Neural cell (in vitro differentiated cells): ENCODE measurements at regions not wholly inside any gene's neighbourhood (a gene's known extent, or its start where the extent isn't known, plus 50 kb on each side); places are given as distances from the start of the nearest gene placed in this dataset.

ENCODE experiments used
- H2AFZ ChIP-seq: fragments of 200-600, 300-800 bp; sonication (generic), shearing (Covaris generic); 2 replicates; pipeline ENCODE4 v1.6.0; 2014; ENCODE audit warnings: low read depth, mild to moderate bottlenecking, antibody characterized with exemption, low read length, moderate library complexity
- H3F3A ChIP-seq: fragments of 200-600 bp; shearing (Covaris generic); 2 replicates; pipeline ENCODE4 v1.6.1; 2016; ENCODE audit warnings: mild to moderate bottlenecking, moderate library complexity, mixed read lengths, antibody characterized with exemption, low read length; ENCODE audit not compliant: insufficient read depth, poor library complexity, severe bottlenecking
- H3K27ac ChIP-seq: fragments of 200-600, 300-800 bp; sonication (generic), shearing (Covaris generic); 2 replicates; pipeline ENCODE4 v1.5.1; 2014; ENCODE audit warnings: mild to moderate bottlenecking, low read length, moderate library complexity
- H3K27me3 ChIP-seq: fragments of 300-800, 200-600 bp; sonication (generic), shearing (Covaris generic); 2 replicates; pipeline ENCODE4 v1.6.0; 2014; ENCODE audit warnings: mild to moderate bottlenecking, low read depth, low read length, moderate library complexity; ENCODE audit not compliant: insufficient read depth
- H3K36me3 ChIP-seq: fragments of 300-800, 200-600 bp; sonication (generic), shearing (Covaris generic); 2 replicates; pipeline ENCODE4 v1.5.1; 2014; ENCODE audit warnings: mild to moderate bottlenecking, antibody characterized with exemption, low read length, moderate library complexity; ENCODE audit not compliant: insufficient read depth
- H3K4me2 ChIP-seq: fragments of 300-800, 200-600 bp; sonication (generic), shearing (Covaris generic); 2 replicates; pipeline ENCODE4 v1.6.0; 2014; ENCODE audit warnings: mild to moderate bottlenecking, low read length
- H3K4me3 ChIP-seq: fragments of 300-800, 200-600 bp; sonication (generic), shearing (Covaris generic); 2 replicates; pipeline ENCODE4 v1.5.1; 2014; ENCODE audit warnings: mild to moderate bottlenecking, low read length, moderate library complexity
- H3K79me2 ChIP-seq: fragments of 200-600 bp; shearing (Covaris generic); replicated peaks from 2 replicates; pipeline ENCODE4 v1.6.0; 2014; ENCODE audit warnings: mild to moderate bottlenecking, low read length, moderate library complexity; ENCODE audit not compliant: insufficient read depth
- H3K9ac ChIP-seq: fragments of 300-800, 200-600 bp; sonication (generic), shearing (Covaris generic); 2 replicates; pipeline ENCODE4 v1.6.1; 2016; ENCODE audit warnings: mild to moderate bottlenecking, low read length, mixed read lengths
- H3K9me2 ChIP-seq: fragments of 200-600 bp; shearing (Covaris generic); 2 replicates; pipeline ENCODE4 v1.6.1; 2016; ENCODE audit warnings: mild to moderate bottlenecking, low read length, mixed read lengths; ENCODE audit not compliant: insufficient read depth
- H3K9me3 ChIP-seq: fragments of 200-600, 300-800 bp; sonication (generic), shearing (Covaris generic); 2 replicates; pipeline ENCODE4 v1.6.1; 2016; ENCODE audit warnings: mild to moderate bottlenecking, mixed run types, low read length, moderate library complexity, mixed read lengths
- H4K20me1 ChIP-seq: fragments of 200-600 bp; shearing (Covaris generic); 2 replicates; pipeline ENCODE4 v1.6.1; 2016; ENCODE audit warnings: mild to moderate bottlenecking, mixed run types; ENCODE audit not compliant: insufficient read depth
- CTCF ChIP-seq: fragments of 450-650 bp; IDR thresholded peaks from 2 replicates; pipeline ENCODE4 v1.5.1; 2014; ENCODE audit warnings: antibody characterized with exemption, mild to moderate bottlenecking, moderate library complexity; ENCODE audit not compliant: poor library complexity, severe bottlenecking
- EP300 ChIP-seq: fragments of 450-650 bp; conservative IDR thresholded peaks from 2 replicates; pipeline ENCODE4 v1.6.1; 2014; ENCODE audit warnings: antibody characterized with exemption, mild to moderate bottlenecking, moderate library complexity; ENCODE audit not compliant: poor library complexity, severe bottlenecking
- EZH2 ChIP-seq: fragments of 200-600, 300-800 bp; shearing (Covaris generic), sonication (generic); IDR thresholded peaks from 2 replicates; pipeline ENCODE4 v1.6.1; 2014; ENCODE audit warnings: antibody characterized with exemption, low read length, borderline replicate concordance, mild to moderate bottlenecking; ENCODE audit not compliant: insufficient read depth, poor library complexity, severe bottlenecking
- MXI1 ChIP-seq: fragments of 450-650 bp; conservative IDR thresholded peaks from 2 replicates; pipeline ENCODE4 v1.6.1; 2014; ENCODE audit warnings: antibody characterized with exemption, mild to moderate bottlenecking; ENCODE audit not compliant: poor library complexity, severe bottlenecking
- POLR2AphosphoS5 ChIP-seq: IDR thresholded peaks from 2 replicates; pipeline ENCODE4 v1.6.1; 2012
- RAD21 ChIP-seq: fragments of 450-650 bp; conservative IDR thresholded peaks from 2 replicates; pipeline ENCODE4 v1.6.1; 2014; ENCODE audit warnings: antibody characterized with exemption, mild to moderate bottlenecking, moderate library complexity
- REST ChIP-seq: IDR thresholded peaks from 2 replicates; pipeline ENCODE4 v1.6.1; 2012; ENCODE audit warnings: borderline replicate concordance
- SMC3 ChIP-seq: fragments of 450-650 bp; conservative IDR thresholded peaks from 2 replicates; pipeline ENCODE4 v1.6.1; 2014; ENCODE audit warnings: antibody characterized with exemption, mild to moderate bottlenecking, moderate library complexity; ENCODE audit not compliant: poor library complexity
- TAF1 ChIP-seq: IDR thresholded peaks from 2 replicates; pipeline ENCODE4 v1.6.1; 2012; ENCODE audit warnings: low read depth

GRCh38 chr22:27644566-27644965 is 157.0 kb downstream of the MN1 start:
- Histone ChIP-seq H3F3A (no peaks in the 10 kb centered on the region), H3K79me2 (no peaks in the 10 kb centered on the region), H3K36me3 (no peaks in the 10 kb centered on the region), H3K27ac (no peak overlapping the region), H3K4me3 (no peak overlapping the region), H4K20me1 (no peaks in the 10 kb centered on the region), H3K9me3 (no peaks in the 10 kb centered on the region), H3K9ac (no peak overlapping the region), H3K9me2 (no peaks in the 10 kb centered on the region), H3K4me2 (no peak overlapping the region), H3K27me3 (no peaks in the 10 kb centered on the region), H2AFZ (no peak overlapping the region)
- TF ChIP-seq CTCF: no peak
- TF ChIP-seq SMC3: no peak
- no peak for TF ChIP-seq POLR2AphosphoS5
- no peak for TF ChIP-seq EP300
- TF ChIP-seq TAF1: no peak
- no peak for TF ChIP-seq MXI1
- no peak for TF ChIP-seq REST
- no peak for TF ChIP-seq RAD21
- TF ChIP-seq EZH2: no peak

- no peaks in the 10 kb centered on the region for H3K27me3 ChIP-seq
- H3K9me3 ChIP-seq: no peaks in the 10 kb centered on the region
- no peaks in the 10 kb centered on the region for H3K36me3 ChIP-seq
- H2AFZ ChIP-seq: no peak overlapping the region
- H4K20me1 ChIP-seq: no peaks in the 10 kb centered on the region
- H3K4me2 ChIP-seq: no peak overlapping the region
- no peaks in the 10 kb centered on the region for H3F3A ChIP-seq
- no peak overlapping the region for H3K9ac ChIP-seq
- H3K9me2 ChIP-seq: no peaks in the 10 kb centered on the region
- H3K27ac ChIP-seq: no peak overlapping the region
- no peaks in the 10 kb centered on the region for H3K79me2 ChIP-seq
- TF ChIP-seq CTCF (no peak), REST (no peak), POLR2AphosphoS5 (no peak), SMC3 (no peak), EP300 (no peak), TAF1 (no peak), RAD21 (no peak), MXI1 (no peak), EZH2 (no peak)
- no peak overlapping the region for H3K4me3 ChIP-seq
These were observed 154.0 kb downstream of the MN1 start for GRCh38 chr22:27647540-27647939.
